CD14-positive monocyte (primary cell): ENCODE measurements at regions not wholly inside any gene's neighbourhood (a gene's known extent, or its start where the extent isn't known, plus 50 kb on each side); places are given as distances from the start of the nearest gene placed in this dataset.
A peak's percentile ranks its signal among the peaks of the same experiment; 100 is the strongest.

Experiments
- DNase-seq, 3 donors: peaks; one replicate each; pipeline ENCODE4 v3.0.0-alpha.2; 2011 to 2022
- H2AFZ ChIP-seq: 2 replicates; pipeline ENCODE4 v1.6.0; 2012; ENCODE audit warnings: mild to moderate bottlenecking, low read depth, low read length, inconsistent platforms; ENCODE audit not compliant: insufficient read depth, poor library complexity, severe bottlenecking
- H3K27ac ChIP-seq, 2 donors: 1 replicate in 1 of 2; 2 replicates in 1 of 2; pipeline ENCODE4 v1.5.1; 2012 to 2013; ENCODE audit warnings: low read length in 2 of 2, control low read depth in 1 of 2, inconsistent platforms in 1 of 2, low read depth in 1 of 2, mild to moderate bottlenecking in 1 of 2
- H3K27me3 ChIP-seq, 2 donors: one replicate each; pipeline versions ENCODE4 v1.6.0 to v1.6.1; 2011 to 2013; ENCODE audit warnings: low read length in 2 of 2; ENCODE audit not compliant: control insufficient read depth in 2 of 2, insufficient read depth in 2 of 2
- H3K36me3 ChIP-seq, 2 donors: replicated peaks in 1 of 2; 1 replicate in 1 of 2; 2 replicates in 1 of 2; pipeline versions ENCODE4 v1.5.1 to v1.6.1; 2012 to 2013; ENCODE audit warnings: low read length in 2 of 2, control low read depth in 1 of 2, inconsistent platforms in 1 of 2, mild to moderate bottlenecking in 1 of 2; ENCODE audit not compliant: insufficient read depth in 2 of 2, control insufficient read depth in 1 of 2
- H3K4me1 ChIP-seq, 2 donors: 1 replicate in 1 of 2; 2 replicates in 1 of 2; pipeline versions ENCODE4 v1.5.1 to v1.6.1; 2012 to 2013; ENCODE audit warnings: low read length in 2 of 2, control low read depth in 1 of 2, inconsistent platforms in 1 of 2, mild to moderate bottlenecking in 1 of 2, moderate library complexity in 1 of 2; ENCODE audit not compliant: insufficient read depth in 2 of 2, control insufficient read depth in 1 of 2
- H3K4me2 ChIP-seq: replicated peaks from 2 replicates; pipeline ENCODE3; 2012; ENCODE audit warnings: low read length, moderate library complexity, mild to moderate bottlenecking; ENCODE audit not compliant: poor library complexity, severe bottlenecking; ENCODE audit errors: extremely low read depth
- H3K4me3 ChIP-seq, 3 experiments: fragments of 200-600 bp in 1 of 3; sonication (generic) in 1 of 3; replicated peaks in 1 of 3; 1 replicate in 2 of 3; 2 replicates in 1 of 3; pipeline ENCODE4 v1.5.1; 2011 to 2013; ENCODE audit warnings: low read length in 3 of 3, mild to moderate bottlenecking in 3 of 3, control low read depth in 2 of 3, low read depth in 2 of 3, inconsistent platforms in 1 of 3, moderate library complexity in 1 of 3
- H3K79me2 ChIP-seq: 2 replicates; pipeline ENCODE4 v1.6.0; 2012; ENCODE audit warnings: mild to moderate bottlenecking, control low read depth, inconsistent platforms, low read length, moderate library complexity; ENCODE audit not compliant: insufficient read depth
- H3K9ac ChIP-seq: 2 replicates; pipeline ENCODE4 v1.6.0; 2017; ENCODE audit warnings: low read length, mild to moderate bottlenecking; ENCODE audit not compliant: insufficient read depth, poor library complexity, severe bottlenecking
- H3K9me3 ChIP-seq, 2 donors: replicated peaks in 1 of 2; 1 replicate in 1 of 2; 2 replicates in 1 of 2; pipeline versions ENCODE4 v1.5.1 to v1.6.1; 2012 to 2013; ENCODE audit warnings: low read length in 2 of 2, control low read depth in 1 of 2; ENCODE audit not compliant: control insufficient read depth in 1 of 2, insufficient read depth in 1 of 2
- H4K20me1 ChIP-seq: 2 replicates; pipeline ENCODE4 v1.6.0; 2012; ENCODE audit warnings: mild to moderate bottlenecking, low read length, control low read depth, moderate library complexity; ENCODE audit not compliant: insufficient read depth
- H3K27ac Mint-ChIP-seq, 7 donors: one replicate each; pipeline ENCODE4 v1.8.0; 2020; ENCODE audit warnings: mild to moderate bottlenecking in 7 of 7, mixed read lengths in 7 of 7, moderate library complexity in 6 of 7, inconsistent platforms in 2 of 7
- H3K27me3 Mint-ChIP-seq, 3 donors: one replicate each; pipeline ENCODE4 v1.8.0; 2021 to 2022; ENCODE audit warnings: low read depth in 3 of 3, mild to moderate bottlenecking in 3 of 3, mixed read lengths in 3 of 3, moderate library complexity in 3 of 3, inconsistent platforms in 1 of 3
- H3K36me3 Mint-ChIP-seq, 2 donors: one replicate each; pipeline ENCODE4 v1.8.0; 2020; ENCODE audit warnings: mixed read lengths in 2 of 2, inconsistent platforms in 1 of 2, mild to moderate bottlenecking in 1 of 2
- H3K4me1 Mint-ChIP-seq: one replicate; pipeline ENCODE4 v1.8.0; 2020; ENCODE audit warnings: mild to moderate bottlenecking, mixed read lengths
- H3K4me3 Mint-ChIP-seq, 2 donors: one replicate each; pipeline ENCODE4 v1.8.0; 2020; ENCODE audit warnings: mild to moderate bottlenecking in 2 of 2, mixed read lengths in 2 of 2, moderate library complexity in 1 of 2
- H3K9me3 Mint-ChIP-seq, 7 donors: one replicate each; pipeline ENCODE4 v1.8.0; 2020 to 2022; ENCODE audit warnings: mixed read lengths in 7 of 7, mild to moderate bottlenecking in 6 of 7, moderate library complexity in 6 of 7, inconsistent platforms in 2 of 7
- WGBS: methylation state at CpG from one replicate; pipeline ENCODE4 v1.1.5; 2013; ENCODE audit warnings: missing lambda C conversion rate; ENCODE audit not compliant: insufficient coverage; 5-methylcytosine and 5-hydroxymethylcytosine counted together
- intact Hi-C, 2 donors: fragments of 100-400 bp; cut with micrococcal nuclease; formaldehyde crosslinking; loops; one replicate each; pipeline versions ENCODE4 v1.15.0 to v1.15.1; 2023
- TF ChIP-seq, protein P1 (sequence below): fragments of 200-600 bp; IDR thresholded peaks from one replicate; pipeline ENCODE4 v1.8.0; 2022; ENCODE audit warnings: antibody characterized with exemption, mild to moderate bottlenecking

DNA sequence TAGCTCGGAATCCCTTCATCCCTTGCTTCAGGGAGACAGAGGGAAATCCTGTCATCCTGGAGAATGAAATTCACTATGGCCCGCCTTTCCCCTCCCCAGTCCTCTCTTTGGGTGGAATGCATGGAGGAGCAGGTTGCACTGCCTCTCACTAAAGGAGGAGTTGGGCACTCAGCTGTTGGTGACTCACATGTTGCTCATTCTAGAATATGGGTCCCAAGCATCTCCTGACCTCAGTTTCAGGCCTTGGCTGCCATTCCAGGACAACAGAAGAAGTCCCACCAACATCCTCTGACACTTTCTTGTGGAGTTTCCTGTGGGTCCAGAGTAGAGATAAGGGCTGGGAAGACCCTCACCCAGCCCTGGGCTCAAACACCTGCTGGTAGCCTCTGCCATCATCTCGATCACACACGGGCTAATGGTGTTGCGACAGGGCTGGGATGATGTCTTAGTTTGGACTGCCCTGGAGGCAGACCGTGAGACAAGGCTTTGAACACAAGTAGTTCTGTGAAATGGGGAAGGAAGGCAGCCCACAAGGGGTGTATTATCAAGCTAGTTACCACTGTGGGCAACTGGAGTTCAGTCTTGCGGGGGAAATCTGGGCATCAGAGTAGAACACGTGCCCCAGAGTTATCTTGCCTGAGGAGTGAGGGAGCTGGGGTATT, 52.4 kb upstream of the RNF24 start:
- Histone ChIP-seq H3K4me2 (no peak overlapping the region), H3K27ac (peak overlapping the region in 1 of 2 donors; percentile 78), H3K9ac (no peak overlapping the region), H3K4me1 (peaks cover 66 to 88% of the 10 kb centered on the region in 2 donors), H3K27me3 (no peaks in the 10 kb centered on the region), H4K20me1 (no peaks in the 10 kb centered on the region), H3K79me2 (no peaks in the 10 kb centered on the region), H3K36me3 (no peaks in the 10 kb centered on the region), H3K9me3 (no peaks in the 10 kb centered on the region), H2AFZ (peak overlapping the region; percentile 25), H3K4me3 (no peak overlapping the region)
- WGBS = 15% methylated on average over 6 of the region's 8 CpGs
- Mint-ChIP-seq H3K36me3 (no peaks in the 10 kb centered on the region), H3K27me3 (no peaks in the 10 kb centered on the region), H3K9me3 (peaks cover 0 to 4% (median 0%) of the 10 kb centered on the region in 7 donors), H3K4me3 (peak overlapping the region; percentile 37), H3K4me1 (peaks cover 90% of the 10 kb centered on the region), H3K27ac (peak overlapping the region; percentile 58 to 89 (median 81))
- TF ChIP-seq, protein P1, sequence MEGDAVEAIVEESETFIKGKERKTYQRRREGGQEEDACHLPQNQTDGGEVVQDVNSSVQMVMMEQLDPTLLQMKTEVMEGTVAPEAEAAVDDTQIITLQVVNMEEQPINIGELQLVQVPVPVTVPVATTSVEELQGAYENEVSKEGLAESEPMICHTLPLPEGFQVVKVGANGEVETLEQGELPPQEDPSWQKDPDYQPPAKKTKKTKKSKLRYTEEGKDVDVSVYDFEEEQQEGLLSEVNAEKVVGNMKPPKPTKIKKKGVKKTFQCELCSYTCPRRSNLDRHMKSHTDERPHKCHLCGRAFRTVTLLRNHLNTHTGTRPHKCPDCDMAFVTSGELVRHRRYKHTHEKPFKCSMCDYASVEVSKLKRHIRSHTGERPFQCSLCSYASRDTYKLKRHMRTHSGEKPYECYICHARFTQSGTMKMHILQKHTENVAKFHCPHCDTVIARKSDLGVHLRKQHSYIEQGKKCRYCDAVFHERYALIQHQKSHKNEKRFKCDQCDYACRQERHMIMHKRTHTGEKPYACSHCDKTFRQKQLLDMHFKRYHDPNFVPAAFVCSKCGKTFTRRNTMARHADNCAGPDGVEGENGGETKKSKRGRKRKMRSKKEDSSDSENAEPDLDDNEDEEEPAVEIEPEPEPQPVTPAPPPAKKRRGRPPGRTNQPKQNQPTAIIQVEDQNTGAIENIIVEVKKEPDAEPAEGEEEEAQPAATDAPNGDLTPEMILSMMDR = no peak
- DNase-seq = peak; percentile 66 to 83 (median 73)
- intact Hi-C loops = loop anchor here in 1 of 2 donors (5.0 kb wide), 1 partner anchor 75 kb away; no protein-coding TSS in a partner anchor

DNA sequence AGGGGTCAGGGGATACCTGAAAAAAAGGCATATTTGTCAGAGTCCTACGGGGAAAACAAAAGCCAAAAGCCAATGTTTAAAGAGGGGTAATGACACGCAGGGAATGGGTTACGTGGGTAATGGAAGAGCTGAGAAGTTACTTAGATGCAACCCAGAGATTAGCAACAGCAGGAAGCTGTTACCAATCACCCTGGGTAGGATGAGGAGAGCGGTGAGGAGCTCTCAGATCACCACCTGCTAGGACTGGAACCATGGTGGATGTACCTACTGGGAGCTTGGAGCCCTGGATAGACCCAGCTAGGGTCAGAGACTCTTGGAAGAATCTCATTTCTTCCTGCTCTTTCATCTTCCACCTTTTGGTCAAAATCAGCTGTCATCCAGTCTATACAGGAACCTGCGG, 51.2 kb upstream of the RNF24 start:
- H3K4me3 ChIP-seq = no peak overlapping the region
- no peak overlapping the region for H2AFZ ChIP-seq
- TF ChIP-seq, protein P1 = no peak

More for the DNA sequence above, 51.2 kb upstream of the RNF24 start:
- Histone ChIP-seq H3K27me3 (no peaks in the 10 kb centered on the region), H3K9me3 (no peaks in the 10 kb centered on the region), H3K36me3 (no peaks in the 10 kb centered on the region), H3K4me1 (peaks cover 76 to 90% of the 10 kb centered on the region in 2 donors), H3K9ac (no peak overlapping the region), H4K20me1 (no peaks in the 10 kb centered on the region), H3K4me2 (no peak overlapping the region), H3K79me2 (no peaks in the 10 kb centered on the region), H3K27ac (peak overlapping the region in 1 of 2 donors; percentile 71)
- H3K27me3 Mint-ChIP-seq = no peaks in the 10 kb centered on the region
- no peak overlapping the region for H3K4me3 Mint-ChIP-seq
- H3K27ac Mint-ChIP-seq = peak overlapping the region in 4 of 7 donors; percentile 56 to 88 (median 74)
- WGBS = 51% methylated on average over 4 of the region's 5 CpGs
- peaks cover 88% of the 10 kb centered on the region for H3K4me1 Mint-ChIP-seq
- no peak for DNase-seq
- H3K9me3 Mint-ChIP-seq = peaks cover 0 to 4% (median 0%) of the 10 kb centered on the region in 7 donors
- no peaks in the 10 kb centered on the region for H3K36me3 Mint-ChIP-seq
- intact Hi-C loops = loop anchor here in 1 of 2 donors (5.0 kb wide), 1 partner anchor 74 kb away; no protein-coding TSS in a partner anchor
